ENCODE measurements at regions not wholly inside any gene's neighbourhood (a gene's known extent, or its start where the extent isn't known, plus 50 kb on each side); places are given as distances from the start of the nearest gene placed in this dataset.

DNA sequence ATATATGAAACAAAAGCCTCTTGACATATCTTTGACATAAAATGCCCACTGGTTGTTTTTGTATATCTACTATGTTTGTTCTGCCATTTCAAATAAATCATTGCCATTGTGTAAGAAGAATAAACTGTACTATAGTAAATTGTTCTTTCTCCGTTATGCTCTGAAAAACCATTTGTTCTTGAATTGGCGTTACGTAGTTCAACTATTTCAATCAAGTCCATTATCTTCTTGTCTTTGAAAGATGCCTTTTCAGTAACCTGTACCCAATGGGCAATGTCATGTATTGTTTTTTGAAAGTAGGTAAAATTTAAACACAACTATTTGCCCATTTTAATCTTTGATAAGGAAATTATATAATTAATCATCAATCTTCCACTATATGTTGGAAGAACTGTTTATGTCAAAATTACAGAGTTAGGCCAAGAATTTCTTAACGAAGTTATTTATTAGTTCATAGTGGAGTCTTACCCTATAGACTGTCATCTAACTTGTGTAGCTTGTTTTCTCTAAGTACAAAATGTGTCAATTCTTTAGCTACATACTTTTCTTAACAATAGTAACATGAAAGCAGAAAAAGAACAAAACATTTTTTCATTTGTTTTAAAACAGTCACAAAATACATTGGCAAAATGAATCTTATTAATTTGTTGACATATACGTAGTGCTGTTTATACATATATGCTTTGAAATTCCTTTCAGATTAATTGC lies 294.8 kb downstream of the PTPRC start:
- FAIRE-seq (no peak), ATAC-seq (no peak), DNase-seq (ENCODE audit: low read depth, low spot score) (no peak)
- H2AFZ ChIP-seq (ENCODE audit: control insufficient read depth, low read depth, low read length): peak overlapping the region; percentile 15; the same call in 1 of the 2 replicates
- peaks cover 78% of the 10 kb centered on the region for H3K79me2 ChIP-seq (ENCODE audit: control insufficient read depth, insufficient read depth, low read length)
- peaks cover 2% of the 10 kb centered on the region for H3K4me1 ChIP-seq (ENCODE audit: control insufficient read depth, insufficient read depth, low read length)
- no peak for TF ChIP-seq ESRRA (IDR thresholded peaks at IDR 0.05; ENCODE audit: low read length)
- TF ChIP-seq, protein P1, sequence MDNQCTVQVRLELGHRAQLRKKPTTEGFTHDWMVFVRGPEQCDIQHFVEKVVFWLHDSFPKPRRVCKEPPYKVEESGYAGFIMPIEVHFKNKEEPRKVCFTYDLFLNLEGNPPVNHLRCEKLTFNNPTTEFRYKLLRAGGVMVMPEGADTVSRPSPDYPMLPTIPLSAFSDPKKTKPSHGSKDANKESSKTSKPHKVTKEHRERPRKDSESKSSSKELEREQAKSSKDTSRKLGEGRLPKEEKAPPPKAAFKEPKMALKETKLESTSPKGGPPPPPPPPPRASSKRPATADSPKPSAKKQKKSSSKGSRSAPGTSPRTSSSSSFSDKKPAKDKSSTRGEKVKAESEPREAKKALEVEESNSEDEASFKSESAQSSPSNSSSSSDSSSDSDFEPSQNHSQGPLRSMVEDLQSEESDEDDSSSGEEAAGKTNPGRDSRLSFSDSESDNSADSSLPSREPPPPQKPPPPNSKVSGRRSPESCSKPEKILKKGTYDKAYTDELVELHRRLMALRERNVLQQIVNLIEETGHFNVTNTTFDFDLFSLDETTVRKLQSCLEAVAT (IDR thresholded peaks at IDR 0.05): peak; percentile 67; the same call in 1 of the 2 replicates
- BruUV-seq (replicated peaks): no TSS peak
- CTCF ChIA-PET: interaction anchor here (0.6 to 6.8 kb wide), 5 partner anchors 10 to 309 kb away, joined by 3 to 41 read pairs (median 8); no protein-coding TSS in a partner anchor
- H4K20me1 ChIP-seq (ENCODE audit: control insufficient read depth, insufficient read depth): no peaks in the 10 kb centered on the region
- H3K4me3 ChIP-seq: peak overlapping the region; percentile 62
- H3K27me3 ChIP-seq (replicated peaks in 1 of 2; ENCODE audit: control insufficient read depth in 2 of 2, insufficient read depth in 2 of 2, low read length in 1 of 2): no peaks in the 10 kb centered on the region
- peak overlapping the region; percentile 29 for H3K27ac ChIP-seq (ENCODE audit: control insufficient read depth, insufficient read depth)
- RAD21 ChIA-PET (ENCODE audit: unreplicated experiment): interaction anchor here (0.7 to 6.7 kb wide), 16 partner anchors 6 to 308 kb away, joined by 3 to 85 read pairs (median 6); no protein-coding TSS in a partner anchor
- POLR2A ChIA-PET: interaction anchor here (1.4 to 6.0 kb wide), 3 partner anchors 8 to 155 kb away, joined by 3 to 37 read pairs (median 5); no protein-coding TSS in a partner anchor
- no peaks in the 10 kb centered on the region for H3K36me3 ChIP-seq (ENCODE audit: control insufficient read depth in 2 of 2, insufficient read depth in 2 of 2, low read length in 1 of 2)
- H3K9ac ChIP-seq (ENCODE audit: control insufficient read depth, insufficient read depth, low read length): no peak overlapping the region; the same call in 1 of the 2 replicates
- 68% methylated on average over 5 of the region's 5 CpGs for WGBS (ENCODE audit: insufficient coverage, insufficient replicate concordance, low lambda C conversion rate, missing lambda C conversion rate)
- intact Hi-C loops (cut with micrococcal nuclease; ENCODE audit: unreplicated experiment) (loop anchor here (2.0 to 10.0 kb wide), 2 partner anchors 221 to 309 kb away; no protein-coding TSS in a partner anchor), in situ Hi-C loops (cut with MboI) (no loop called here)
- SMC1A ChIA-PET (ENCODE audit: uncharacterized antibody, unreplicated experiment): interaction anchor here (0.9 to 4.7 kb wide), 12 partner anchors 8 to 340 kb away, joined by 3 to 49 read pairs (median 6); no protein-coding TSS in a partner anchor
- H3K4me2 ChIP-seq (ENCODE audit: control insufficient read depth, insufficient read depth): peak overlapping the region; percentile 31
- no peaks in the 10 kb centered on the region for H3K9me3 ChIP-seq (replicated peaks; ENCODE audit: control insufficient read depth, insufficient read depth, low read length)

DNA sequence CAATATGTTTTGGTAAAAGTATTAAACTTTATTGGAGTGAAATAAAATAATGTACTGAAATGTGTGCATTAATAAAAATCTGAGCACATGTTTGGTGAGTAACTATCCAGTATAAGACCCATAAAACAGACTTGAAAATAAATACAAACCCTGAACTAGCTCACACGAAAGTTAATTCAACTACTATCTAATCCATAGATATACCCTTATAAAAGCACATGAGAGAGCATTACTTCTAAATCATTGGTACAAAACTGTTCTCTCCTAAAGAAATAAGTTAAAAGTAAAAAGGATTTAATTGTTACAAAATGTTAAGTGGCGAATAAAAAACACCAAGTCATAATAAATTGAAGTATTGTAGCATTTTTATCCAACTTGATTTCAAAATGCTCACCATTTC lies 295.6 kb downstream of the PTPRC start:
- RAD21 ChIA-PET (ENCODE audit: unreplicated experiment): interaction anchor here (1.0 to 6.7 kb wide), 15 partner anchors 7 to 307 kb away, joined by 3 to 85 read pairs (median 10); no protein-coding TSS in a partner anchor
- Histone ChIP-seq H3K4me1 (ENCODE audit: control insufficient read depth, insufficient read depth, low read length) (no peaks in the 10 kb centered on the region; the same call in 1 of the 2 replicates), H3K79me2 (ENCODE audit: control insufficient read depth, insufficient read depth, low read length) (peaks cover 71% of the 10 kb centered on the region)
- TF ChIP-seq, protein P2, sequence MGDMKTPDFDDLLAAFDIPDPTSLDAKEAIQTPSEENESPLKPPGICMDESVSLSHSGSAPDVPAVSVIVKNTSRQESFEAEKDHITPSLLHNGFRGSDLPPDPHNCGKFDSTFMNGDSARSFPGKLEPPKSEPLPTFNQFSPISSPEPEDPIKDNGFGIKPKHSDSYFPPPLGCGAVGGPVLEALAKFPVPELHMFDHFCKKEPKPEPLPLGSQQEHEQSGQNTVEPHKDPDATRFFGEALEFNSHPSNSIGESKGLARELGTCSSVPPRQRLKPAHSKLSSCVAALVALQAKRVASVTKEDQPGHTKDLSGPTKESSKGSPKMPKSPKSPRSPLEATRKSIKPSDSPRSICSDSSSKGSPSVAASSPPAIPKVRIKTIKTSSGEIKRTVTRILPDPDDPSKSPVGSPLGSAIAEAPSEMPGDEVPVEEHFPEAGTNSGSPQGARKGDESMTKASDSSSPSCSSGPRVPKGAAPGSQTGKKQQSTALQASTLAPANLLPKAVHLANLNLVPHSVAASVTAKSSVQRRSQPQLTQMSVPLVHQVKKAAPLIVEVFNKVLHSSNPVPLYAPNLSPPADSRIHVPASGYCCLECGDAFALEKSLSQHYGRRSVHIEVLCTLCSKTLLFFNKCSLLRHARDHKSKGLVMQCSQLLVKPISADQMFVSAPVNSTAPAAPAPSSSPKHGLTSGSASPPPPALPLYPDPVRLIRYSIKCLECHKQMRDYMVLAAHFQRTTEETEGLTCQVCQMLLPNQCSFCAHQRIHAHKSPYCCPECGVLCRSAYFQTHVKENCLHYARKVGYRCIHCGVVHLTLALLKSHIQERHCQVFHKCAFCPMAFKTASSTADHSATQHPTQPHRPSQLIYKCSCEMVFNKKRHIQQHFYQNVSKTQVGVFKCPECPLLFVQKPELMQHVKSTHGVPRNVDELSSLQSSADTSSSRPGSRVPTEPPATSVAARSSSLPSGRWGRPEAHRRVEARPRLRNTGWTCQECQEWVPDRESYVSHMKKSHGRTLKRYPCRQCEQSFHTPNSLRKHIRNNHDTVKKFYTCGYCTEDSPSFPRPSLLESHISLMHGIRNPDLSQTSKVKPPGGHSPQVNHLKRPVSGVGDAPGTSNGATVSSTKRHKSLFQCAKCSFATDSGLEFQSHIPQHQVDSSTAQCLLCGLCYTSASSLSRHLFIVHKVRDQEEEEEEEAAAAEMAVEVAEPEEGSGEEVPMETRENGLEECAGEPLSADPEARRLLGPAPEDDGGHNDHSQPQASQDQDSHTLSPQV (IDR thresholded peaks at IDR 0.05): no peak
- TF ChIP-seq, protein P3, sequence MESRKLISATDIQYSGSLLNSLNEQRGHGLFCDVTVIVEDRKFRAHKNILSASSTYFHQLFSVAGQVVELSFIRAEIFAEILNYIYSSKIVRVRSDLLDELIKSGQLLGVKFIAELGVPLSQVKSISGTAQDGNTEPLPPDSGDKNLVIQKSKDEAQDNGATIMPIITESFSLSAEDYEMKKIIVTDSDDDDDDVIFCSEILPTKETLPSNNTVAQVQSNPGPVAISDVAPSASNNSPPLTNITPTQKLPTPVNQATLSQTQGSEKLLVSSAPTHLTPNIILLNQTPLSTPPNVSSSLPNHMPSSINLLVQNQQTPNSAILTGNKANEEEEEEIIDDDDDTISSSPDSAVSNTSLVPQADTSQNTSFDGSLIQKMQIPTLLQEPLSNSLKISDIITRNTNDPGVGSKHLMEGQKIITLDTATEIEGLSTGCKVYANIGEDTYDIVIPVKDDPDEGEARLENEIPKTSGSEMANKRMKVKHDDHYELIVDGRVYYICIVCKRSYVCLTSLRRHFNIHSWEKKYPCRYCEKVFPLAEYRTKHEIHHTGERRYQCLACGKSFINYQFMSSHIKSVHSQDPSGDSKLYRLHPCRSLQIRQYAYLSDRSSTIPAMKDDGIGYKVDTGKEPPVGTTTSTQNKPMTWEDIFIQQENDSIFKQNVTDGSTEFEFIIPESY (IDR thresholded peaks at IDR 0.05): no peak

More for the DNA sequence above, 295.6 kb downstream of the PTPRC start:
- Histone ChIP-seq H3K36me3 (ENCODE audit: control insufficient read depth in 2 of 2, insufficient read depth in 2 of 2, low read length in 1 of 2) (no peaks in the 10 kb centered on the region), H3K4me2 (ENCODE audit: control insufficient read depth, insufficient read depth) (peak overlapping the region; percentile 70), H4K20me1 (ENCODE audit: control insufficient read depth, insufficient read depth) (no peaks in the 10 kb centered on the region), H3K9ac (ENCODE audit: control insufficient read depth, insufficient read depth, low read length) (peak overlapping the region; percentile 57; the same call in 1 of the 2 replicates), H2AFZ (ENCODE audit: control insufficient read depth, low read depth, low read length) (peak overlapping the region; percentile 49; the same call in 1 of the 2 replicates), H3K27ac (ENCODE audit: control insufficient read depth, insufficient read depth) (peak overlapping the region; percentile 29), H3K9me3 (replicated peaks; ENCODE audit: control insufficient read depth, insufficient read depth, low read length) (no peaks in the 10 kb centered on the region), H3K27me3 (replicated peaks in 1 of 2; ENCODE audit: control insufficient read depth in 2 of 2, insufficient read depth in 2 of 2, low read length in 1 of 2) (no peaks in the 10 kb centered on the region), H3K4me3 (peak overlapping the region; percentile 62)
- intact Hi-C loops (cut with micrococcal nuclease; ENCODE audit: unreplicated experiment): loop anchor here (2.0 to 10.0 kb wide), 2 partner anchors 220 to 308 kb away; no protein-coding TSS in a partner anchor
- ChIA-PET POLR2A (interaction anchor here (1.5 to 6.0 kb wide), 2 partner anchors 9 to 12 kb away, joined by 5 to 37 read pairs; no protein-coding TSS in a partner anchor), SMC1A (ENCODE audit: uncharacterized antibody, unreplicated experiment) (interaction anchor here (1.0 to 4.7 kb wide), 11 partner anchors 8 to 309 kb away, joined by 3 to 49 read pairs (median 7); no protein-coding TSS in a partner anchor), CTCF (interaction anchor here (2.3 to 6.8 kb wide), 2 partner anchors 240 to 309 kb away, joined by 8 to 41 read pairs; no protein-coding TSS in a partner anchor)
- DNase-seq (ENCODE audit: low read depth, low spot score) (no peak), ATAC-seq (no peak), FAIRE-seq (no peak)
- in situ Hi-C loops (cut with MboI): no loop called here
- BruUV-seq (replicated peaks): no TSS peak
- 37% methylated on average over 2 of the region's 2 CpGs for WGBS (ENCODE audit: insufficient coverage, insufficient replicate concordance, low lambda C conversion rate, missing lambda C conversion rate)
